Neuronal stem cell (in vitro differentiated cells): ENCODE measurements at regions not wholly inside any gene's neighbourhood (a gene's known extent, or its start where the extent isn't known, plus 50 kb on each side); places are given as distances from the start of the nearest gene placed in this dataset.
A peak's percentile ranks its signal among the peaks of the same experiment; 100 is the strongest.

ENCODE experiments used
- DNase-seq: peaks from one replicate; pipeline ENCODE4 v3.0.0-alpha.2; 2013; ENCODE audit warnings: low spot score
- H2AFZ ChIP-seq: one replicate; pipeline ENCODE4 v1.6.1; 2013; ENCODE audit warnings: mild to moderate bottlenecking, low read length, inconsistent platforms
- H2AK5ac ChIP-seq: 2 replicates; pipeline ENCODE4 v1.6.1; 2013; ENCODE audit warnings: low read depth, mild to moderate bottlenecking, inconsistent platforms, low read length, moderate library complexity, mixed read lengths
- H2BK120ac ChIP-seq: 2 replicates; pipeline ENCODE4 v1.6.1; 2013; ENCODE audit warnings: low read depth, mild to moderate bottlenecking, inconsistent platforms, low read length, moderate library complexity, mixed read lengths
- H2BK12ac ChIP-seq: one replicate; pipeline ENCODE4 v1.6.1; 2013; ENCODE audit warnings: low read length, inconsistent platforms
- H2BK15ac ChIP-seq: 2 replicates; pipeline ENCODE4 v1.6.1; 2013; ENCODE audit warnings: mild to moderate bottlenecking, low read length, inconsistent platforms, mixed read lengths
- H2BK5ac ChIP-seq: one replicate; pipeline ENCODE4 v1.6.1; 2013; ENCODE audit warnings: inconsistent platforms, mild to moderate bottlenecking, low read length, moderate library complexity
- H3K14ac ChIP-seq: one replicate; pipeline ENCODE4 v1.6.1; 2013; ENCODE audit warnings: low read length, inconsistent platforms
- H3K18ac ChIP-seq: 2 replicates; pipeline ENCODE4 v1.6.1; 2013; ENCODE audit warnings: low read length, inconsistent platforms
- H3K23ac ChIP-seq: 2 replicates; pipeline ENCODE4 v1.6.1; 2013; ENCODE audit warnings: low read depth, mild to moderate bottlenecking, mixed read lengths, low read length, inconsistent platforms; ENCODE audit not compliant: poor library complexity
- H3K27ac ChIP-seq: replicated peaks from 3 replicates; pipeline ENCODE4 v1.5.1; 2013; ENCODE audit warnings: low read length, inconsistent platforms
- H3K27me3 ChIP-seq, 3 experiments: 2 replicates each; pipeline ENCODE4 v1.6.1; 2013; ENCODE audit warnings: low read length in 3 of 3, mild to moderate bottlenecking in 2 of 3, inconsistent platforms in 1 of 3, low read depth in 1 of 3, mixed read lengths in 1 of 3, moderate library complexity in 1 of 3; ENCODE audit not compliant: control insufficient read depth in 3 of 3, insufficient read depth in 3 of 3
- H3K36me3 ChIP-seq, 2 donors: replicated peaks in 1 of 2; 2 replicates each; pipeline ENCODE4 v1.6.1; 2013; ENCODE audit warnings: low read length in 2 of 2; ENCODE audit not compliant: control insufficient read depth in 2 of 2, insufficient read depth in 2 of 2
- H3K4ac ChIP-seq: 2 replicates; pipeline ENCODE4 v1.6.1; 2013; ENCODE audit warnings: inconsistent platforms, mild to moderate bottlenecking, low read length, moderate library complexity
- H3K4me1 ChIP-seq, 2 donors: 1 replicate in 1 of 2; 2 replicates in 1 of 2; pipeline ENCODE4 v1.6.1; 2013; ENCODE audit warnings: low read length in 2 of 2, low read depth in 1 of 2; ENCODE audit not compliant: control insufficient read depth in 2 of 2, insufficient read depth in 1 of 2
- H3K4me2 ChIP-seq: one replicate; pipeline ENCODE4 v1.6.1; 2013; ENCODE audit warnings: mild to moderate bottlenecking, low read length, inconsistent platforms; ENCODE audit not compliant: insufficient read depth, poor library complexity, severe bottlenecking
- H3K4me3 ChIP-seq, 2 donors: 2 replicates each; pipeline ENCODE4 v1.5.1; 2013; ENCODE audit warnings: low read length in 2 of 2, mild to moderate bottlenecking in 2 of 2, inconsistent platforms in 1 of 2, moderate library complexity in 1 of 2
- H3K79me1 ChIP-seq: one replicate; pipeline ENCODE4 v1.6.1; 2013; ENCODE audit warnings: low read depth, mild to moderate bottlenecking, inconsistent platforms, low read length, moderate library complexity
- H3K9ac ChIP-seq: one replicate; pipeline ENCODE4 v1.6.1; 2013; ENCODE audit warnings: mild to moderate bottlenecking, low read depth, low read length, inconsistent platforms; ENCODE audit not compliant: poor library complexity
- H3K9me3 ChIP-seq, 2 donors: replicated peaks in 1 of 2; 2 replicates each; pipeline versions ENCODE3 to v1.6.1; 2013; ENCODE audit warnings: low read length in 2 of 2, mild to moderate bottlenecking in 2 of 2, inconsistent platforms in 1 of 2, low read depth in 1 of 2, mixed read lengths in 1 of 2, moderate library complexity in 1 of 2; ENCODE audit not compliant: control insufficient read depth in 2 of 2, insufficient read depth in 1 of 2
- H4K8ac ChIP-seq: one replicate; pipeline ENCODE4 v1.6.1; 2013; ENCODE audit warnings: low read depth, mild to moderate bottlenecking, inconsistent platforms, low read length, moderate library complexity
- H4K91ac ChIP-seq: one replicate; pipeline ENCODE4 v1.6.1; 2013; ENCODE audit warnings: low read length, low read depth, mild to moderate bottlenecking, inconsistent platforms; ENCODE audit not compliant: poor library complexity
- WGBS, 2 donors: extraction: QIAGEN DNeasy Blood & Tissue Kit; methylation state at CpG; one replicate each; pipeline ENCODE4 v1.1.7; 2013; ENCODE audit warnings: missing lambda C conversion rate in 2 of 2, mixed read lengths in 1 of 2; ENCODE audit not compliant: insufficient read length in 2 of 2, insufficient replicate concordance in 1 of 2; ENCODE audit errors: extremely low coverage in 2 of 2; 5-methylcytosine and 5-hydroxymethylcytosine counted together

DNA sequence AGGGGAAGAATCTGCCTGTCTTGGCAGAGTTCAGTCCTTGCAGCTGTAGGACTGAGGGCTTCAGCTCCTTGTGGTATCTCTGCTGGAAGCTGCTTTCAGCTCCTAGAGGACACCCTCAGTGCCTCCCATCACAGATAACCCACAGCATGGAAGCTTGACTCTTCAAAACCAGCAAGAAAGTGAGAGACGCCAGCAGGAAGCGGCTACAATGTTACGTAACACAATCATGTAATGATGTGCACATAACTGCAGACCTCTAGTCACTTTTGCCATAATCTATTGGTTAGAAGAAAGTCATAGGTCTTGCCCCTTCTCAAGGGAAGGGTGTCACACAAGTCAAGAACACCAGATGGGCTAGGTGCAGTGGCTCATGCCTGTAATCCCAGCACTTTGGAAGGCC, 69.1 kb upstream of the AFF3 start:
- H3K36me3 ChIP-seq = no peaks in the 10 kb centered on the region
- H3K4ac ChIP-seq = no peak overlapping the region
- H4K91ac ChIP-seq = no peak overlapping the region
- H3K14ac ChIP-seq = no peak overlapping the region
- no peaks in the 10 kb centered on the region for H3K79me1 ChIP-seq
- no peak overlapping the region for H3K23ac ChIP-seq
- no peak overlapping the region for H3K4me2 ChIP-seq
- H3K4me1 ChIP-seq = peaks cover 0 to 3% of the 10 kb centered on the region in 2 donors
- no peaks in the 10 kb centered on the region for H3K9me3 ChIP-seq
- no peak overlapping the region for H4K8ac ChIP-seq
- peaks cover 0 to 5% (median 0%) of the 10 kb centered on the region in 3 experiments for H3K27me3 ChIP-seq
- H3K18ac ChIP-seq = no peak overlapping the region
- no peak overlapping the region for H2BK5ac ChIP-seq
- no peak overlapping the region for H2AFZ ChIP-seq
- no peak for DNase-seq
- H2BK15ac ChIP-seq = no peak overlapping the region
- no peak overlapping the region for H3K4me3 ChIP-seq
- H2BK120ac ChIP-seq = no peak overlapping the region
- H2BK12ac ChIP-seq = no peak overlapping the region
- no peak overlapping the region for H3K9ac ChIP-seq
- H3K27ac ChIP-seq = no peak overlapping the region
- no peak overlapping the region for H2AK5ac ChIP-seq
- no CpG with 5 or more reads among the region's 3 CpGs for WGBS, 2 donors

GRCh38 chr2:100208141-100208770, 65.9 kb upstream of the AFF3 start:
- Histone ChIP-seq H3K4ac (no peak overlapping the region), H3K9ac (no peak overlapping the region), H3K4me1 (peaks cover 0 to 3% of the 10 kb centered on the region in 2 donors), H3K23ac (no peak overlapping the region), H3K18ac (no peak overlapping the region), H2AFZ (no peak overlapping the region), H3K27me3 (peaks cover 0 to 5% (median 0%) of the 10 kb centered on the region in 3 experiments), H2BK5ac (no peak overlapping the region), H4K91ac (no peak overlapping the region), H4K8ac (no peak overlapping the region), H2BK15ac (no peak overlapping the region), H3K27ac (no peak overlapping the region), H3K14ac (no peak overlapping the region), H2BK12ac (no peak overlapping the region), H2AK5ac (no peak overlapping the region), H3K36me3 (no peaks in the 10 kb centered on the region), H3K79me1 (no peaks in the 10 kb centered on the region), H2BK120ac (no peak overlapping the region), H3K4me3 (no peak overlapping the region), H3K4me2 (no peak overlapping the region), H3K9me3 (no peaks in the 10 kb centered on the region)
- DNase-seq = no peak
- WGBS, 2 donors = no CpG with 5 or more reads among the region's 13 CpGs

GRCh38 chr2:100207411-100207885, 65.1 kb upstream of the AFF3 start:
- no peak overlapping the region for H3K18ac ChIP-seq
- no peak overlapping the region for H4K91ac ChIP-seq
- no peaks in the 10 kb centered on the region for H3K9me3 ChIP-seq
- H3K14ac ChIP-seq = no peak overlapping the region
- H3K27me3 ChIP-seq = peaks cover 0 to 5% (median 0%) of the 10 kb centered on the region in 3 experiments
- DNase-seq = no peak
- H3K27ac ChIP-seq = no peak overlapping the region
- H3K23ac ChIP-seq = no peak overlapping the region
- H2BK15ac ChIP-seq = no peak overlapping the region
- H3K9ac ChIP-seq = no peak overlapping the region
- H2BK12ac ChIP-seq = no peak overlapping the region
- WGBS, 2 donors = no CpG with 5 or more reads among the region's 6 CpGs
- no peak overlapping the region for H2BK5ac ChIP-seq
- H4K8ac ChIP-seq = no peak overlapping the region
- no peak overlapping the region for H3K4ac ChIP-seq
- no peak overlapping the region for H2BK120ac ChIP-seq
- H2AFZ ChIP-seq = peak overlapping the region; percentile 4
- peaks cover 0 to 3% of the 10 kb centered on the region in 2 donors for H3K4me1 ChIP-seq
- H3K79me1 ChIP-seq = no peaks in the 10 kb centered on the region
- no peak overlapping the region for H3K4me2 ChIP-seq
- H2AK5ac ChIP-seq = no peak overlapping the region
- H3K36me3 ChIP-seq = no peaks in the 10 kb centered on the region
- H3K4me3 ChIP-seq = no peak overlapping the region

GRCh38 chr2:100206731-100207255, 64.4 kb upstream of the AFF3 start:
- Histone ChIP-seq H3K9me3 (no peaks in the 10 kb centered on the region), H2AFZ (no peak overlapping the region), H3K4me2 (no peak overlapping the region), H4K8ac (no peak overlapping the region), H3K9ac (no peak overlapping the region), H3K23ac (no peak overlapping the region), H3K36me3 (no peaks in the 10 kb centered on the region), H4K91ac (no peak overlapping the region), H3K14ac (no peak overlapping the region), H3K4me1 (peaks cover 0 to 3% of the 10 kb centered on the region in 2 donors), H3K4me3 (no peak overlapping the region), H2BK15ac (no peak overlapping the region), H3K79me1 (no peaks in the 10 kb centered on the region), H2AK5ac (no peak overlapping the region), H2BK120ac (no peak overlapping the region), H3K4ac (no peak overlapping the region), H2BK12ac (no peak overlapping the region), H3K27me3 (peaks cover 0 to 5% (median 0%) of the 10 kb centered on the region in 3 experiments), H3K27ac (no peak overlapping the region), H3K18ac (no peak overlapping the region), H2BK5ac (no peak overlapping the region)
- no peak for DNase-seq
- no CpG with 5 or more reads among the region's 3 CpGs for WGBS, 2 donors
